ENCODE measurements at regions not wholly inside any gene's neighbourhood (a gene's known extent, or its start where the extent isn't known, plus 50 kb on each side); places are given as distances from the start of the nearest gene placed in this dataset.

DNA sequence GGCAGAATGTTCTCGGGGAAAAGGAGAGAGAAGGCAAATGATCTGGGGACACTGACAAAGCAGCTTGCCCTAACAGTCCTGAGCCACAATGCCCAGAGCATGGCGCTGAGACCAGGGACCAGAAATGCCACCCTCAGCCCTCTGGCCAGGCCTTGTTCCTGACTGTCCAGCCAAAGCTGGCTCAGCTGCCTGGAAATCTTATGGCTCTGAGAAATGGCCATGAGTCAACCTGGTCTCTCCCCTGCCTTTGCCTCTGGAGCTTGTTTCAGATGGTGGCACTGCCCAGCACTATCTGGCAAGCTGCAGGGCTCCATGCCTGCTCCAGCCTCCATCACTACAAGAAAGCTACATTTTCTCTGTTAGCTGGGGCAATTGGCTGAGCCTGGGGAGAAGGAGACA, 90.5 kb upstream of the PLXNA4 start:
- no peak for DNase-seq

DNA sequence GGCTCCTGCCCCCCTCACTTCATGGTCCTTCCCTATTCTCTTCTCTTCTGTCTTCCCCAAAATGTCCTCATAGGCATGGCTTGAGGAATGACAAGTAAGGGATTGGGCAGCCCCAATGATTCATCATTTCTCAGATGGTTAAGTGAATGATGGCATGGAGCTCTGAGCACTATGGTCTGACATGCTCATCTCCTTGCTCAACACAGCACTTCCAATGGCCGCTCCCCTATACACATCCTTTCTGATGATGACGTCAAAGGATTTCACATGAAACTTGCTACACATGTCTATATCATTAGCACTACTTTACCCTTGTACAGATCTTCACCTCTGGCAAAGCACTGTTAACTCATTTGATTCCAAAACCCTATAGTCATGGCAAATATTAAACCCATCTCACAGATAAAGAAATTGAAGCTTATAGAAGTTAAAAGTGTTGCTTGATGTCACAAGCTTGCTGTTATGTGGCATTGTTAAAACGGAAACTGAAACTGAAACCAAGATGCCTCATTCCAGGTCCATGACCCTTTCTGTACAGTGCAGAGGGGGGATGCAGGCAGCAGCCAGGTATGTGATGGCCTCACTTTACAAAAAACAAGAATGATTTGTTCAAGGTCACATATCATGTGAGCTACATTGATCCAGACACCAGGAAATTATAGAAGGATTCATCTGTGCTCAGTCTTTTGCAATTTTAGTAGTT, 90.0 kb upstream of the PLXNA4 start:
- peak; percentile 39 for DNase-seq

DNA sequence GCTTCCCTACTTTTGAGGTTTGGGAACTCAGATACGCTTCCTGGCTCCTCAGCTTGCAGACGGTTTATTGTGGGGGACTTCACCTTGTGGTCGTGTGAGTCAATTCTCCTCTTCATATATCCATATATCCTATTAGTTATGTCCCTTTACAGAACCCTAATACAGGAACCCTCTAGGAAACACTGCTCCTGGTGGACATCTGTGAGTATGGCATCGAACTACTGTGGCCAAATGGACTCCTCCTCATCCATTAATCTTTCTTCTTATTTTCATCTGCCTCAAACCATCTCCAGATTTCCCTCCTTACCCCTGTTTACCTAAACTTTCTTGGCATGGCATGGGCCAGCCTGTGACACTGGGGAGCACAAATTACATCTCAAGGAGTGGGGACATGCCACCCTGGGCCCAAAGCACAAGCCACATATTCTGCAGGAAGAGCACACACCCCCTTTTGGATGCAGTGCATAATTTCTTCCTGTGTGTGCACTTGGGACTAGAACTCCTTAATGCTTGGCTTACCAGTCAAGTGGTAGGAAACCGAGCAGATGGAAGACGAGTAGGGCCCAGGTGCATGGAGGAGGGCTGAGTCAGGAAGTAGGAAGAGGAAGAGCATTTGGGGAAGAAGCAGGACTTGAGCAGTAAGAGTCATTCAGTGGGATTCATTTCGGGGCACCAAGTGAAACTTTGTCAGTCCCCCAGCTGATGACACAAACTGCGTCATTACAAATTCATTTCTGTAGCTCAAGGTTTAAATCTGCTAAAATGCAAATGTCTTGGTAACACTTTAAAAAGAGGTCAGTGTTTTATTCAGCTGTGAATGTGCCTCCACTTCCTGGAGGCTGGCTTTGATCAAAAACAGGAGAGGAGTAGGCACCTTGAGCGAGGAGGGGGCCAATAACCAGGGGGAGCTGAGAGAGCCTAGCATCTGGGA, 80.8 kb upstream of the PLXNA4 start:
- DNase-seq: peak; percentile 8

DNA sequence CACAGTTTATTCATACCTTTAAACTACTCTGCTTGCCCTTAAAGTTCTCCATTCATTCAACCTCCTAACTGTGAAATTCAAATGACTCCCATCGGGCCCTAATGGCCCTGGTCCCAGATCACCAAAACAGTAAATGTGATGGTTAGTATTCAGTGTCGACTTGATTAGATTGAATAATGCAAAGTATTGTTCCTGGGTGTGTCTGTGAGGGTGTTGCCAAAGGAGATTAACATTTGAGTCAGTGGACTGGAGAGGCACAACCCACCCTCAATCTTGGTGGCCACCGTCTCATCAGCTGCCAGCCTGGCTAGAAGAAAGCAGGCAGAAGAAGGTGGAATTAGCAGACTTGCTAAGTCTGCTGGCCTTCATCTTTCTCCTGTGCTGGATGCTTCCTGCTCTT, 80.1 kb upstream of the PLXNA4 start:
- DNase-seq: no peak

DNA sequence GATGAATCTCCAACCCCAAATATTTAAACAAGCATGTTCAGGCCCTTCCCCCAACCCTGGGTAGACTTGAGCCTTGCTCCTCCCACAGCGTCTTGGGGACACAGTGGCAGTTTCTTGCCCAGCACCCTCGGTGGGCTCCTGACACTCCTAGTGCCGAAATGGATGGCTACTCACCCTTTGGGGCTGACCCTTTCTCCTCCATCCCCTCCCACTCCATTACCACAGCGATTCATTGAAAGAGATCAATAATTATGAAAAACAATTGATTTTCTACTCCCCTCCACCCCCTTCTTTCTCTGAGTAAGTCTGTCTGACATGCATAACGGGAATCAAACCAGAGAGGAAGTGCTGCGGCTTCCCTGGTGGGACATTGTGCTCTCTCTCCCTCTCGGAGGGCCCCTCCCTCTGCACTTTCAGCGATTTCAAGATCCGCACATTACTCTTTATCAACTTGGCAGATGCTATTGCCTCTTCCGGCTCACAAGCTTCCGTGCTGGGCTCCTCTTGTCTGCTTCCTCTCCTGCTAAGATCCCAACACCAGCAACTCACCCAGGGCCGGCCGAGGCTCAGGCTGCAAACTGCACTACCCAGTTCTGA, 79.0 kb upstream of the PLXNA4 start:
- peak; percentile 21 for DNase-seq

DNA sequence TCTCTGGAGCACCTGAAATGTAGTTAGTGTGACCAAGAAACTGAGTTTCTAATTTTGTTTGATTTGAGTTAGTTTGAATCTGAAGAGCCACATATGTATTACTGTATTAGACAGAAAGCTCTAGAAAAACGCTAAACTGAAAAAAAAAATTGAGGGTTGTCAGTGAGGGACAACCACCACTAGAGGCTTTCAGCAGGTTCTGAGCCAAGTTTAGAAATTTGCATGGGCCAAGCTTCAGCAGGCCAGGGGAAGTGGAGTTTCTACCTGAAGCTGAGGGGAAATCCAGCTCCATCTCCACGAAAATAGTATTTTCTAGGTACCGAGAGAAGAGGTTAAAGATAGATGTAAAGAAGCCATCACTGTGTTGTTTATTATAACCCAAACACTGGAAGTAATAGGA, 77.9 kb upstream of the PLXNA4 start:
- DNase-seq: no peak

DNA sequence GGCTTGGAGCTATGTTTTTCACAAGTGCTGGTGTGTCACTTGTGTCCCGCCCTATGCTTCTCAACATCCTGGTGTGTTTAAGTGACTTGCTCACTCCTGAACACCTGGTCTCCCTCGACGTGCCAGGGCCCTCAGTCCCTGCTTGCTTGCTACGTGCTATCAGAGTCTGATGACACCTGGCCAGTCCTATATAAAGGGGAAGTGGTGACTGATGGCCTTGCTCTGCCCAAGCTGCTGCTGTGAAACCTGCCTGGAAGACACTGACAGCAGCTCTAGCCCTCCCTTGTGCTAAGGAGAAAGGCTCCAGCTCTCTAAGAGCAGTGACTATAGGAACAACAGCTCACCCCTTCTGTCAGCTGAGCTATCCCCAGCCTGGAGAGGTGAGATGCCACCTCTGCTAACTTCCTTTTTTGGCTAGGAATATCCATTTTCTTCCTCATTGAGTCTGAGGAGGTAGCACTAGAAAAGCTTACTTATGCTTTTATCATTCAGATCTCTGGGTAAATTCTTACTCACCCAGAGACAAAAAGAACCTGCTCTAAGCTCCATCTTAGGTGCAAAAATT, 77.2 kb upstream of the PLXNA4 start:
- no peak for DNase-seq

DNA sequence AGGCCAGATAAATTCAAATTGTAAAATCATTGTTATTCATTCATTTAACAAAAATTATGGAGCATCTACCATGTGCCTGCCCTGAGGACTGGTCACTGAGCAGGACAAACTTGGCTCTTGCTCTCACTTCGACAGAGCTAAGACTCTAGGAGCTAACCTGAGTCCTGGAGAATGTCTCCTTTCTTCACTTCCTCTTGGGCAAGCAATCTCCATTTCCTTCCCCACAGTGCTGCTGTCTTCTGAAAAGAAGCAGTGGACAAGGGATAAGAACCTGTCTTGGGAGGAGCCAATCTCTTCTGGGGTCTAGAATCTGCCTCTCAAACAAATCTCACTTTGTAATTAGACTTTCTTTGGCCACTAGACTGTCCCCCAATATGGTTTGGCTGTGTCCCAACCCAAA, 76.2 kb upstream of the PLXNA4 start:
- DNase-seq: no peak

DNA sequence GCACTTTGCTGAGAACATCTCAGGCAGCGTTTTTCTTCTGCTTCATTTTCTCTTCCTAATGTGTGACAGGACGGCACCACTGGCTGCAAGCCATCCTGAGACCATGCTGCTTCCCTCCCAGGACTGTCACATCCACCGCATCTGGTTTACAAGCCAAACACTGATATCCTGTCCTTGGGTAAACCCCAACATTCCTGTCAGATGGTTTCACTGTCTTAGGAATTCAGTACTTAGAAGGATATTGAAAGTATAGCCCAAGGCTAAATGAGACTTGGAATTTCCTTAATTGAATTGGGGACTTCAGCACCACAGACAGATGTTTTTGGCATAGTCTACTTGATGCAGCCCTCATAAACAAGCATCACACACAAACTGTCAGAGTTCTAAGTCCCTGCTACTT, 74.2 kb upstream of the PLXNA4 start:
- peak; percentile 96 for DNase-seq

DNA sequence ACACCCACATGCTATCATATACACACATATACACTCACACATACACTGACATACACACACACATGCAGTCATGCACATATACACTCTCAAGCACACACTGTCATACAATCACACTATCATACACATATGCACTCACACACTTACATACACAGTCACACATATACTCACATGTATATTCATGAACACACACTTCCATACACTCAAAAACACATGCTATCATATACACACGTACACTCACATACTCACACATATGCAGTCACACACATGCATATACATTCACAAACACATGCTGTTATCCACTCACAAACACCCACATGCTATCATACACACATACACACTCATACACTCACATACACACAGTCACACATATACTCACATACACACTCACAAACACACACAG, 71.0 kb upstream of the PLXNA4 start:
- no peak for DNase-seq

DNA sequence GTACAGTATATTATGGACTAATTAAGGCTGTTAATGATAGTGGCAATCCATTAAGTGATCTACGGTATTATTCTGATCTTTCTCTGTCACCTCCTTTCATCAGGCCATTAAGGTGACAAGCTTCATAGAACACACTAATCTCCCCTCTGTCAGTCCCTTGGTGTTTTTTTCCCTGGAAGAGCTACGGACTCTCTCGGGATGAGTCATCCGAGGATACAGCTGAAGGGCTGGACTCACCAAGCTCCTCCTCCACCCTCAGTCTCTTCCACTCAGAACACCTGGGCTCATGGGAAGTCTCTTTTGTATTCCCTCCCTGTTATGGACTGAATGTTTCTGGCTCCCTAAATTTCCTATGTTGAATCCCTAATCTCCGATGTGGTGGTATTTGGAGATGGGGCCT, 69.8 kb upstream of the PLXNA4 start:
- DNase-seq: peak; percentile 9

DNA sequence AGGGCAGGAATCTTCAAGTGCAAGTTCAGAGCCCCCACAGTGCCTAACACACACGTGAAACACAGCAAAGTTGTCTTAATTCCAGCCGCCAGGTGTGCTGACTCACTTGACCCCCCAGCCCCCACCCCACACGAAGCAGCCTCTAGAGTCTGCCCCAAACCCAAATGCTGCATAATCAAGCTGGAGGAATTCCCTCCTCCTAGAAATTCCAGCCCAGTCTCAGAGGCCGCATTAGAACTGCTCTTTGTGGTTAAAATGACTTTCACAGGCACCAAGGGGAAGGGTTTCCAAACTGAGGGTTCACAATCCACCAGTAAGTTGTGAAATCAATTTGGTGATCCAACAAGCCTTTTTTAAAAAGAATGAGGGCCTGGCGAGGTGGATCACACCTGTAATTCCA, 67.0 kb upstream of the PLXNA4 start:
- DNase-seq: no peak

DNA sequence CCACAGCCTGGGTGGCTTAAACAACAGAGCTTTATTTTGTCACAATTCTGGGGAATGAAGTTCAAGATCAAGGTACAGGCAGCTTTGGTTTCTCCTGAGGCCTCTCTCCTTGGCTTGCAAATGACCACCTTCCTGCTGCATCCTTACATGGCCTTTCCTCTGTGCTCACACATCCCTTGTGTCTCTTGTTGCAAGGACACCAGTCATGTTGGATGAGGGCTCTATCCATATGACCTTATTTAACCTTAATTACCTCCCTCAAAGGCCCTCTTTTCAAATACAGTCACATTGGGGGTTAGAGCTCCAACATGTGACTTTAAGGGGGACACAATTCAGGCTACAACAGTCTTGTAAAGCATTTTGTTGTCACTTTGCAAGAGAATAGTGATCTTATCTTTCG, 65.0 kb upstream of the PLXNA4 start:
- DNase-seq: no peak

DNA sequence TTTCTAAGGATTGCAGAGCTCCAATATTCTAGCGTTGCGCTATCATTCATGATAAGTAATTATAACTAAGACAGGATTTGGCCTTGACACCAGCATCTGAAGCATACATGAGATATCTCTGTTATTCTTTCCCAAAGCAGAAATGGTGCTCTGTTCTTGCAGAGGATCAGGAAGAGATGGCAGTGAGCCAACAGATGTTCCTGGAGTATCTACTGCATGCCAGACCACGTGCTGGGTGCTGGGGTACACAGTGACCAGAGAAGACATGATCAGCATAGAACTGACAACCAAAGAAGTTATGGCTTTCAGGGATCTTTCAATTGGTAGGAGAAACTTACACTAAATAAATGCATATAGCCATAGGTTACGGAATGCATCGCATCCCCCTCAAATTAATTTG, 63.7 kb upstream of the PLXNA4 start:
- DNase-seq: no peak

DNA sequence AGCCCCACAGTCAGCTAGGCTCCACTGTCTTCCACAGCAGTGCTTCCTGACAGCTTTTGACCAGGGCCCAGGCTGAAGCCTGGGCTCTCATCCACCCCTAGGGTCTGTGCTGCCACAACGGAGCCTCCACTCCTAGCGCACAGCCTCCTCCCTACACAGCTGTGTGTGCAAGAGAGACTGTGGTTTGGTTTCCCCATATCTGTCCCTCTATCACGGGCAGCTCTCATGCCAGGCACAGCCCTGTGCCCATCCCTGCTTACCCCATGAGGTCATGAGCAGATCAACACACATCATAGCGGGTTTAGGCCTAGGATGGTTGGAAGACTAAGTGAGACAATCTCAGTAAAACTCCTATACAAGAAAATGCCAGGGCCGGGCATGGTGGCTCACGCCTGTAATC, 61.7 kb upstream of the PLXNA4 start:
- DNase-seq: no peak

DNA sequence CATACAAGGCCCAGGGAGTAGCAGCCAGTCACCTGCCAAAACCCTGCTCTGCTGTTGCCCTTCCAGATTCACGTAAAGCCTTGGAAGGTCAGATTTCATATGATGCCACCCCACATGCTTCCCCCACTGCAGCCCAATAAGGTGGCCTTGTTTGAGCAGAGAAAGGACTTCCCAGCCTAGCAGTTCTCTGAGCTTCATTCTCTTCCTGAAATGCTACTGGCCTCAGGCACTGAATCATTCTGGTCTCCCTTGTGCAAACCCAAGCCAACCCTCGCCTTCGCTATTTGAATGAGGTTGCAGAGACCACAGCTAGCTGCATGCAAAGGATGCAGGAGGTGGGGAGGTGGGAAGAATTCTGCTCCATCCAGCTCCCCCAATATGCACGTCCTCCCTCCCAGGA, 60.3 kb upstream of the PLXNA4 start:
- no peak for DNase-seq

DNA sequence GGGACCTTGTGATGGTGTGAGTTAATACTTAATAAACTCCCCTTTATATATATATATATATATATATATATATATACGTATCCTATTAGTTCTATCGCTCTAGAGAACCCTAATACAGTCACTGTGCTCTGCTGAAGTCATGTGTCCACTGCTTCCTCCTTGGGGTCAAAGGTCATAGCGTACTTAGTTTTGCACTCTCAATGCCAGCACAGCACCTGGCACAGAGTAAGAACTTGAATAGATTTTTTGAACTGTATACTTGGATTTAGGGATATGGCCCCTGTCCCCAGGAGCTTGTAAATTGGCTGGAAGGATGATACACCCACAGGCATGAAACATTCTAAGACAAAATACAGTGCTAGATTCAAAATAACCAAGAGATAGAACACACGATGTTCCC, 58.9 kb upstream of the PLXNA4 start:
- no peak for DNase-seq

DNA sequence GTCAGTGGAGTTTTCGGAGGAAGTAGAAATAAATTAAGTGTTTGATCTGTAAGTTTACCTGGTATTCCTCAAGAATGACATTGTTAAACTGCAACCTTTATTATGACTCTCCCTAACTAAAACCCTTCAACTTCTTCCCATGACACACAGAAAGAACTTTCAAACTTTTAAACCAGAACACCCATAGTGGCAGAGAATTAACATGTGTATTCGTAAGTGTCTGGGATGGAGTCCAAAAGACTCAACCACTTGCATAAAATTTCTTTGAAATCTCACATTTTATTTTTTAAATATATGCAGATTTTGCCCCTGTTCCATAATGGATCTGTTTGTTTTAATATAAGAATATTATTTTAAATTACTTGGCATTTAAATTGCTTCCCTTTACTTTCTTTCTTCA, 54.6 kb upstream of the PLXNA4 start:
- no peak for DNase-seq

All from EL (cell line).